HG03457 (cell line): ENCODE measurements at regions not wholly inside any gene's neighbourhood (a gene's known extent, or its start where the extent isn't known, plus 50 kb on each side); places are given as distances from the start of the nearest gene placed in this dataset.
"Not testable (repeated sequence)": the region's sequence is repeated elsewhere in the genome, so short reads cannot be mapped to it uniquely, and the experiment has no call there.

Source experiments
- ATAC-seq: cut with Tn5 transposase; IDR thresholded peaks from one replicate; pipeline ENCODE4 v1.9.1; 2021; ENCODE audit warnings: moderate number of reproducible peaks; ENCODE audit not compliant: unreplicated experiment

GRCh38 chr10:14429043-14429700 lies 98.4 kb upstream of the FRMD4A start:
- ATAC-seq, result no peak

- ATAC-seq, result no peak
Observed at GRCh38 chr10:14425034-14425433, 94.3 kb upstream of the FRMD4A start.

- no peak for ATAC-seq
Observed at GRCh38 chr10:14423111-14423744, 92.5 kb upstream of the FRMD4A start.

GRCh38 chr10:14422431-14422830 lies 91.7 kb upstream of the FRMD4A start:
- ATAC-seq, result no peak

GRCh38 chr10:14421941-14422340 lies 91.2 kb upstream of the FRMD4A start:
- no peak for ATAC-seq

- not testable (repeated sequence) for ATAC-seq
Observed at GRCh38 chr10:14417336-14417735, 86.6 kb upstream of the FRMD4A start.

- ATAC-seq, result no peak
Observed at GRCh38 chr10:14416308-14416700, 85.6 kb upstream of the FRMD4A start.

GRCh38 chr10:14415676-14416307 lies 85.1 kb upstream of the FRMD4A start:
- no peak for ATAC-seq

- ATAC-seq, result no peak
Observed at GRCh38 chr10:14414901-14415300, 84.2 kb upstream of the FRMD4A start.

- no peak for ATAC-seq
Observed at GRCh38 chr10:14413523-14413922, 82.8 kb upstream of the FRMD4A start.

GRCh38 chr10:14412624-14413023 lies 81.9 kb upstream of the FRMD4A start:
- ATAC-seq, result no peak

- no peak for ATAC-seq
Observed at GRCh38 chr10:14409856-14410458, 79.2 kb upstream of the FRMD4A start.

GRCh38 chr10:14409247-14409646 lies 78.5 kb upstream of the FRMD4A start:
- ATAC-seq, result no peak

GRCh38 chr10:14408139-14408538 lies 77.4 kb upstream of the FRMD4A start:
- no peak for ATAC-seq

- no peak for ATAC-seq
Observed at GRCh38 chr10:14407567-14407966, 76.8 kb upstream of the FRMD4A start.

GRCh38 chr10:14405076-14406065 lies 74.6 kb upstream of the FRMD4A start:
- ATAC-seq, result no peak

- no peak for ATAC-seq
Observed at GRCh38 chr10:14403881-14404623, 73.3 kb upstream of the FRMD4A start.

GRCh38 chr10:14403359-14403758 lies 72.6 kb upstream of the FRMD4A start:
- ATAC-seq, result no peak

GRCh38 chr10:14399641-14400040 lies 68.9 kb upstream of the FRMD4A start:
- ATAC-seq, result no peak

GRCh38 chr10:14397066-14397465 lies 66.3 kb upstream of the FRMD4A start:
- no peak for ATAC-seq
